GM18858 (cell line): ENCODE measurements at regions not wholly inside any gene's neighbourhood (a gene's known extent, or its start where the extent isn't known, plus 50 kb on each side); places are given as distances from the start of the nearest gene placed in this dataset.
A peak's percentile ranks its signal among the peaks of the same experiment; 100 is the strongest.

Experiments
- ATAC-seq: cut with Tn5 transposase; IDR thresholded peaks from one replicate; pipeline ENCODE4 v1.9.1; 2021; ENCODE audit not compliant: unreplicated experiment

GRCh38 chr3:160163229-160163878 is 61.9 kb upstream of the C3orf80 start:
- ATAC-seq: no peak

- ATAC-seq: no peak
Measured at GRCh38 chr3:160168246-160168645, 57.0 kb upstream of the C3orf80 start.

GRCh38 chr3:160169139-160169976 is 55.9 kb upstream of the C3orf80 start:
- ATAC-seq: no peak

GRCh38 chr3:160170409-160171370 is 54.5 kb upstream of the C3orf80 start:
- peak; percentile 61 for ATAC-seq

GRCh38 chr3:160171813-160172212 is 53.4 kb upstream of the C3orf80 start:
- no peak for ATAC-seq

- no peak for ATAC-seq
Measured at GRCh38 chr3:160174621-160175020, 50.6 kb upstream of the C3orf80 start.
